ENCODE measurements at regions not wholly inside any gene's neighbourhood (a gene's known extent, or its start where the extent isn't known, plus 50 kb on each side); places are given as distances from the start of the nearest gene placed in this dataset.

DNA sequence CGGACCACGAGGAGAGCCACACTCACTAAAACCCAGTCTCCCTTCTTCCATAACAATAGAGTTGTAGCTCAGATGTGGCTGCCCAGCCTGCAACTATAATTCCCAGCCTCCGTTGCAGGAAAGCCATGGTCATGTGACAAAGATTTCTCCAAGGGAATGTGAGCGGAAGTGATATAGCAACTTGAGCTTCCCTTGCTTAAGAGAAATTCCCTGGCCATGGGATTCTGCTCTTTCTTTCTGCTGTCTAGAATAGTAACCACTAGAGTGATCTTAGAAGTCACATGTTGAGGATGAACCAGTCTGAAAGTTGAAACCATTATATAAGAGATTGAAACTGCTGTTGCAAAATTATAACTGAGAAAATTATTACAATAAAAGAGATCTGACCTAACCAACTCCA lies 86.4 kb upstream of the MED14 start:
- TF ChIP-seq, protein P1, sequence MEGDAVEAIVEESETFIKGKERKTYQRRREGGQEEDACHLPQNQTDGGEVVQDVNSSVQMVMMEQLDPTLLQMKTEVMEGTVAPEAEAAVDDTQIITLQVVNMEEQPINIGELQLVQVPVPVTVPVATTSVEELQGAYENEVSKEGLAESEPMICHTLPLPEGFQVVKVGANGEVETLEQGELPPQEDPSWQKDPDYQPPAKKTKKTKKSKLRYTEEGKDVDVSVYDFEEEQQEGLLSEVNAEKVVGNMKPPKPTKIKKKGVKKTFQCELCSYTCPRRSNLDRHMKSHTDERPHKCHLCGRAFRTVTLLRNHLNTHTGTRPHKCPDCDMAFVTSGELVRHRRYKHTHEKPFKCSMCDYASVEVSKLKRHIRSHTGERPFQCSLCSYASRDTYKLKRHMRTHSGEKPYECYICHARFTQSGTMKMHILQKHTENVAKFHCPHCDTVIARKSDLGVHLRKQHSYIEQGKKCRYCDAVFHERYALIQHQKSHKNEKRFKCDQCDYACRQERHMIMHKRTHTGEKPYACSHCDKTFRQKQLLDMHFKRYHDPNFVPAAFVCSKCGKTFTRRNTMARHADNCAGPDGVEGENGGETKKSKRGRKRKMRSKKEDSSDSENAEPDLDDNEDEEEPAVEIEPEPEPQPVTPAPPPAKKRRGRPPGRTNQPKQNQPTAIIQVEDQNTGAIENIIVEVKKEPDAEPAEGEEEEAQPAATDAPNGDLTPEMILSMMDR (IDR thresholded peaks at IDR 0.05) = no peak
- TF ChIP-seq POLR2AphosphoS5 (IDR thresholded peaks at IDR 0.05) (no peak), EP300 (IDR thresholded peaks at IDR 0.05) (no peak), POLR2A (IDR thresholded peaks at IDR 0.05) (no peak)

Measured in sigmoid colon (tissue), 4 donors.